NK-92 treated with Interleukin-12 subunit alpha and Interleukin-12 subunit beta, amount 100 ng/mL, for 24 hours (cell line): ENCODE measurements at regions not wholly inside any gene's neighbourhood (a gene's known extent, or its start where the extent isn't known, plus 50 kb on each side); places are given as distances from the start of the nearest gene placed in this dataset.
"Not testable (repeated sequence)": the region's sequence is repeated elsewhere in the genome, so short reads cannot be mapped to it uniquely, and the experiment has no call there.

ENCODE experiments used
- DNase-seq: peaks from one replicate; lab custom pipeline; 2025; lab: John Stamatoyannopoulos, UW

DNA sequence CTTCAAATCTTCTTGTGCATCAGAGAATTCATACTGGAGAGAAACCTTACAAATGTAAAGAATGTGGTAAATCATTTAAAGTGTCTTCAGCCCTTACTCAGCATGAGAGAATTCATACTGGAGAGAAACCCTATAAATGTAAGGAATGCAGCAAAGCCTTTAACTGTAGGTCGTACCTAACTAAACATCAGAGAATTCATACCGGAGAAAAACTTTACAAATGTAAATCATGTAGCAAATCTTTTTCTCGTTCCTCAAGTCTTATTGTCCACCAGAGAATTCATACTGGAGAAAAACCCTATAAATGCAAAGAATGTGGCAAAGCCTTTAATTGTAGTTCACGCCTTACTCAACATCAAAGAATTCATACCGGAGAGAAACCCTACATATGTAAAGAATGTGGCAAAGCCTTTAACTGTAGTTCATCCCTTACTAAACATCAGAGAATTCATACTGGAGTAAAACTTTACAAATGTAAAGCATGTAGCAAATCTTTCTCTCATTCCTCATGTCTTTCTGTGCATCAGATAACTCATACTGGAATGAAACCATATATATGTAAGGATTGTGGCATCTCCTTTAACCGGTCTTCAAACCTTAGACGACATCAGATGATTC, 118.5 kb upstream of the ZNF267 start:
- DNase-seq, result no peak

DNA sequence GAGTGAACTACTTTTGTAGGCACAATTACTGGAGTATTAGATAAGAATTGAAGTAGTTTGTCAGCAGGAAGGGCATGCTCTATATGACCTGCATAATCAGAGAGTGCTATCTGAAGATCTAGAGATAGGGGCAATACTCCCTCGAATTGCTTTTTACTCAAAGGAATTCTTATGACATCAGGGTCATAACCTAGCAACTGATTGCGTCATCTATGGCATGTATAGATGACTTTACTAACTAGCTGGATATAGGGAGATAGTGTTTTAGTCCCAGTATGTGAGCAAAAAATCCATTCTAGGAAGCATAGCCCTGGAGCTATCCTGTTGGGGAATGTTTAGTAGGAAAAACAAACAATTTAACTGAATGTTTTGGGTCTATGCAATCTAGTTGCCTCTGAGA, 109.5 kb upstream of the ZNF267 start:
- DNase-seq, result no peak

DNA sequence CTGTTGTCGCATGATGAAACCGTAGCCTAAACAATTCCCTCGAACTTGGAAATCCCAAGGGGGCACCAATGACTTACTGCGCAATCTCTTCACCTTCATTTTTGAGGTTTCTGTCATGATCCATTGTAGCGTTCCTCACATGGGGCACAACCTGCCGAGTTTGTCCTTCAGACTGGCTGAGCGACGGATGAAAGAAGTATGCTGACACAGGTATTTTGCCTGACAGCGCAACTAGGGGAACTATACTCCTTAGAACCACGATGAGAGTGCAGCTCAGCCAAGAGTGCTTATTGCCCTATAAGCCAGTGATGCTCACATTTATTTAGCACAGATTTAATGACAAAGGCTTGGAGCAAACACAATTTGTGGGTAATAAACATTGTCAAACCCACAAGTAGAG, 106.3 kb upstream of the ZNF267 start:
- no peak for DNase-seq

DNA sequence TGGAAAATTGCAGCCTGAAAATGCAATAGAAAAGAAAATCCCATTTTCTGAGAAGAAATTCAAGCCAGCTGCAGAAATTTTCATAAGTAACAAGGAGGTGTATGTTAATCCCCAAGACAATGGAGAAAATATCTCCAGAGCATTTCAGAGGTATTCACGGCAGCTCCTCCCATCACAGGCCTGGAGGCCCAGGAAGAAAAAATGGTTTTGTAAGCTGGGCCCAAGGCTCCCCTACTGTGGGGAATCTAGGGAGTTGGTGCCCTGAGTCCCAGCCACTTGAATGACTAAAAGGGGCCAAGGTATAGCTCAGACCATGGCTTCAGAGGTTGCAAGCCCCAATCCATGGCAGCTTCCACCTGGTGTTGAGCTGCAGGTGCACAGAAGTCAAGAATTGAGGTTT, 93.3 kb upstream of the ZNF267 start:
- DNase-seq, result no peak

DNA sequence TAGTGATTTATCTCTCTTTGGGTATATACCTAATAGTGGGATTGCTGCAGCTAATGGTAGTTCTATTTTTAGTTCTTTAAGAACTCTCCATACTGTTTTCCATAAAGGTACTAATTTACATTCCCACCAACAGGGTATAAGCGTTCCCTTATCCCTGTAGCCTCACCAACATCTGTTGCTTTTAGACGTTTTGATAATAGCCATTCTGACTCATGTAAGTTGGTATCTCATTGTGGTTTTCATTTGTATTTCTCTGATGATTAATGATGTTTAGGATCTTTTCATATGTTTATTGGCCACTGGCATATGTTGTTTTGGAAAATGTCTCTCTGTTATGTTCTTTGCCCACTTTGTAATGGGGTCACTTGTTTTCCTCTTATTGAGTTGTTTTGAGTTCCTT, 88.5 kb upstream of the ZNF267 start:
- no peak for DNase-seq

DNA sequence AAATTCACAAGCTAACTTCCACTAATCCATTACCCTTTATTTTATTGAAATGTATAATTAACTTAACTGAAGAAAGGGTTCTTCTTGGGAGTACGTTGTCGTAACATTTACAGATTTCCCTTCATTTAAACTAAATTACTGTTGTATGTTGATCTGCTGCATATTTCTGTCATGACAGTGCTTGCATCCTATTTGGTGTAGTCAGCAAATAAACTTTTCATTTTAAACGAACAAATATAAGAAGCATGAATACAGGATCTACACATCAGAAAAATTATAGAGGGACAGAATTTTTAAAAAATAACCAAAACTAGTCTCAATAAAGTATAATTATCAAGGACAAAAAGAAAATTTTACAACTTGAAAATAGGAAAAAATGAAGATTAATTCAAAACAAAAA, 66.5 kb upstream of the ZNF267 start:
- DNase-seq, result no peak

DNA sequence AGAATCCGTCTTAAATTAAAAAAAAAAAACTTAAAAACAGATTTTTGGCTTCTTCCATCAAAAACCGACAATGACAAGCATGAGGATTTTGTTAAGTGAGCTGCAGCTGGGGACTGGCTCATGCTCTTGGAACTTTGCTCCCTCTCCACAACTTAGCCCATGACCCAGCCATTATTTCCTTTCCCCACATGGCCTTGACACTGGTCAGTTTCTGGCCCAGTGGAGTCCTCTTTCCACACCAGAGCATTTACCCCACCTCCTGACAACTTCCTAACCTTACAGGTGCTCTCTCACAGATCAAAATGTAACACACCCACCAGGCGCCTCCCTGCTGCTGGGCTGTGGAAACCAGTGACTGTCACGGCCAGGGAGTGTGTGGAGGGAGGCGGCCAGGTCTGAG, 62.7 kb upstream of the ZNF267 start:
- DNase-seq, result no peak

DNA sequence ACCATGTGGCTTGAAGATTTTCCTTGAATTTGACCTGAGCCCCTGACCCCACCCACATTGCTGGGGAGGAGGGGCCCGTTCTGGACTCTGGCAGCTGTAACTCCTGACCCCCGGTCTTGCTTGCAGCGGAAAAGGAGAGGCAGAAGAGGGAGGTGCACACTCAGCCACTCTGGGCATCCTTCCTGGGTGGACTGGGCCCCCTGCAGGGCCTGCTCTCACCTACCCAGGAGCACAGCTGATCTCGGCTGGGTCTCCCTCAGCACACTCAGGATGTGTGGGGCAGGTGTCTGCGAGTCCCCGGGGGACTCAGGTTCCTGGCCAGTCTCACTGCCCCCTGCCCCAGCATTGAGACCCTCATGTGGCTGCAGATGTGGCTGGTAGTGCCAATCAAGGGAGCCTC, 57.5 kb upstream of the ZNF267 start:
- DNase-seq, result not testable (repeated sequence)

DNA sequence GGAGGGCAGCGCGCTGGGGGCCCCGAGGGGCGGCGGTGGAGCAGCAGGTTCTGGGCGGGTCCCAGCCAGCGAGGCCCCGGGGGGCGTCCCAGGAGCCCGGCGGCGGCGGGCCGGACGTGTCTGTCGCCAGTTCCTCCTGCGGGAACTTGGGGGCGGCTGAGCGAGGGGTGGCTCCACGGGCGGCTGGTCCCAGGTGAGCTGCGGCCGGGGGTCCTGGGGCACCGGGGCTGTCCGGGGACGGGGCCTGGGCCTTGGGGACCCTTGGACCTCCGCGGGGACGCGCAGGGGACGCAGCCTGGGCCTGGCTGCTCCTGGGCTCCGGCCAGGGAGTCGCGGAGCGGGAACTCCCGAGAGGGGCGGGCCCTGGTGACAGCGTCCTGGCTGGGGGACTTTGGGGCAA, 54.2 kb upstream of the ZNF267 start:
- no peak for DNase-seq

DNA sequence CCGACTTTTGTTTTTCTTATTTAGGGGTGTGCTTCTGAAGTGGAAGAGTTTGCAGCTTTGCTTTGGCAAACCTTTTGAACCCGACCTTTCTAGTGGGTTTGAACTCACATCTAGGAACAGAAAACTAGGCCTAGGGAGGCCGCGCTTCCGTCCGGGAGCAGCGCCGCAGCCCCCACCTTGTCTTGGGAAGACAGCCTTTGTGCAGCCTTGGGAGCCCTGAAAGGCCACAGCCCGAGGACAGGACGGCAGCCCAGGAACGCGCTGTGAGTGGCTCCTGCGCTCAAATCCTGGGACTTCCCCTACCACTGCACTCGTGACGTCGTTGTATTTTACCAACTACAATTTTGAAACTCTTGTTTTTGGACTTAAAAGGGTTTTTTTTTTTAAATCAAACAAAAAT, 53.7 kb upstream of the ZNF267 start:
- DNase-seq, result no peak
